ENCODE measurements at regions not wholly inside any gene's neighbourhood (a gene's known extent, or its start where the extent isn't known, plus 50 kb on each side); places are given as distances from the start of the nearest gene placed in this dataset.
"Not testable (repeated sequence)": the region's sequence is repeated elsewhere in the genome, so short reads cannot be mapped to it uniquely, and the experiment has no call there.

DNA sequence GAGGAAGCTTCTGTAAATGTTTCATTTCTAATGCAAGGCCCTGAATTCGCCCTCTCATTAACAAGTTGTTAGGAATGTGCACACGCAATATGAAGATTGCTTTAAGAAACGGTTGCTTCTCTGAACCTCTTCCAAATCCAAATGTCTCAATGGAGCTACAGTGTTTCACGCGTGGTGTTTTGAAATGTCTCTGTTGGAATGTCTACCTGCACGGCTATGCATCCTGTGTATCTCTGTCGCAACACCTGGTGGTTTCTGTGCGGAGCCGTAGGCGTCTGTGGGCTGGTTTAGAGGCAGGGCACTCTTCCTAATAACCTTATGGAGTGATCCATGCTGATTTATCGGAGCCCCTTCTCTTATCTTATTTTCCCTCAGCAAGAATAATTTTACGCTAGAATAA, 1584.2 kb upstream of the SLC10A2 start:
- Mint-ChIP-seq H3K4me3 (no peak overlapping the region), H3K36me3 (ENCODE audit: low read depth) (no peaks in the 10 kb centered on the region), H3K27me3 (no peaks in the 10 kb centered on the region), H3K9me3 (no peaks in the 10 kb centered on the region), H3K4me1 (no peaks in the 10 kb centered on the region), H3K27ac (no peak overlapping the region)
- DNase-seq = no peak
- ChIA-PET POLR2A (no interaction called here), CTCF (no interaction called here)

DNA sequence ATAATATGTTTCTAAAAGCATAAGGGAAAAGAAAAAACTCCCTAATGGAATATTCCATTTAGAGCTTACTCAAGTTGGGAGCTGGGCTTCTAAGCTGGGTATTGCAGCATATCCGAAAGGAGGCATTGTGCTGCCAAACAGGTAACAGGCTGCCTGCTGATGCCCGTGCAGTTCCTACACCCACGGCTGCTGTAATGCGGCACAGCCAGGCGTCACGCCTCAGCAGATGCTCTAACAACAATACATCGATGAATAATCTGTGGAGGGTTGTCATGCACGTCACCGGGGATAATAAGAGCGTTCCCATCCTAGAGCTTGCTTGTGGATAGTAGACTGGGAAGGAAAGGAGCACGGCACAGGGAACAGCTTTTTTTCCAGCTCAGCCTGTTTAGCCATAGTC, 1582.1 kb upstream of the SLC10A2 start:
- POLR2A ChIA-PET = no interaction called here

GRCh38 chr13:104645786-104646185, 1579.6 kb upstream of the SLC10A2 start:
- no peaks in the 10 kb centered on the region for H3K4me1 Mint-ChIP-seq
- no peaks in the 10 kb centered on the region for H3K9me3 Mint-ChIP-seq
- DNase-seq = no peak
- no peaks in the 10 kb centered on the region for H3K36me3 Mint-ChIP-seq (ENCODE audit: low read depth)
- H3K4me3 Mint-ChIP-seq = no peak overlapping the region
- H3K27ac Mint-ChIP-seq = no peak overlapping the region
- no peaks in the 10 kb centered on the region for H3K27me3 Mint-ChIP-seq
- POLR2A ChIA-PET = no interaction called here
- CTCF ChIA-PET = no interaction called here

More for the DNA sequence above, 1582.1 kb upstream of the SLC10A2 start:
- H3K27me3 Mint-ChIP-seq = no peaks in the 10 kb centered on the region
- CTCF ChIA-PET = no interaction called here
- no peak overlapping the region for H3K27ac Mint-ChIP-seq
- DNase-seq = no peak
- H3K4me1 Mint-ChIP-seq = no peaks in the 10 kb centered on the region
- H3K4me3 Mint-ChIP-seq = no peak overlapping the region
- H3K9me3 Mint-ChIP-seq = no peaks in the 10 kb centered on the region
- no peaks in the 10 kb centered on the region for H3K36me3 Mint-ChIP-seq (ENCODE audit: low read depth)

DNA sequence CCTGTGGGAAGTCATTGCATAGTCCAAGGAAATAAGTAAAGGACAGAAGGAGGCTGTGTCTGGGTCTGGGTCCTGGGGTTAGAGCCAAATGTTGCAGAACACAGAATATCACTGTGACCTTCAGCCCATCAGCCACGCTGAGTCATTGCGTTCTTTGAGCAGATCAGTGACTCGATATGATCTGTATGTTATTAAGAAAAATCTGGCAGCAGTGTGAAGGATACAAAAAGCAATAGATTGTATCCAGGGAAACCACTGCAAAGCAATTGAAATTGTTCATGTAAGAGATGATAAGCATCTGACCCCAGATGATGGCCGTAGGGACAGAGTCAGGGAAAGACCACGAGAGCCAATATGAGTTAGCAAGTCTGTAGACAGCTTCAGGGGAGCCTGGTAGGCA, 1575.1 kb upstream of the SLC10A2 start:
- ChIA-PET POLR2A (no interaction called here), CTCF (no interaction called here)

DNA sequence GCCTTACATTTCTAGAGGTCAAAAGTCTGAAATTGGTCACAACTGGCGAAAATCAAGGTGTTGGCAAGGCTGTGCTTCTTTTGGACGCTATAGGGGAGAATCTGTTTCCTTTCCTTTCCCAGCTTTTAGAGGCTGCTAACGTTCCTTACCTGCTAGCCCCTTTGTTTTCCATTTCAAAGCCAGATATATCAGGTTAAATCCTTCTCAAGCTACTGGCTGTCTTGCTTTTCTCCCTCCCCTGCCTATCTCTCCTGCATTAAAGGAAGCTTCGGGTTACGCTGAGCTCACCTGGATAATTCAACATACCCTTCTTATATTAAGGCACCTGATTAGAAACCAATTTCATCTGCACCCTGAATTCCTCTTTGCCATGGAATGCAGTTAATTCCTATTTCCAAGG, 1569.7 kb upstream of the SLC10A2 start:
- DNase-seq = no peak
- no peaks in the 10 kb centered on the region for H3K27me3 Mint-ChIP-seq
- no peaks in the 10 kb centered on the region for H3K36me3 Mint-ChIP-seq (ENCODE audit: low read depth)
- H3K4me3 Mint-ChIP-seq = no peak overlapping the region
- ChIA-PET CTCF (no interaction called here), POLR2A (no interaction called here)
- no peak overlapping the region for H3K27ac Mint-ChIP-seq
- no peaks in the 10 kb centered on the region for H3K4me1 Mint-ChIP-seq
- no peaks in the 10 kb centered on the region for H3K9me3 Mint-ChIP-seq

More for the DNA sequence above, 1575.1 kb upstream of the SLC10A2 start:
- Mint-ChIP-seq H3K9me3 (no peaks in the 10 kb centered on the region), H3K4me3 (no peak overlapping the region), H3K27me3 (no peaks in the 10 kb centered on the region), H3K36me3 (ENCODE audit: low read depth) (no peaks in the 10 kb centered on the region), H3K27ac (no peak overlapping the region), H3K4me1 (no peaks in the 10 kb centered on the region)
- DNase-seq = no peak

DNA sequence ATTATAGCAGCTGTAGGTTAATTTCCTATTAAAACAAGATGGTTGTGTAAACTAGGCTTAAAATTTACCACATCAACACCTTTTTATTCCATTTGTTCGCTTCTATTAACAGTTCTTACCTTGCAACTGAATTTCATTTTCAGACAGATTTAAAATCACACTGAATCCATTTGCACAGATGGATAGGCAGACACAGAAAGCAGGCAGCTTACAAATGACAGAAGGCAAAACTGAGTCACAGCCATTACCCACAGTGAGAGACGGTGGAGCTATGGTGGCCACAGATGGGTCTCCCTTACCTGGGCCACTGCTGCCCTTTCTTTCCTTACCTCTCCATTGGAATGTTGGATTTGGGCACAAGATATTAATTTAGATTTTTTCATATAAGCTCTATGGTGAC, 1567.8 kb upstream of the SLC10A2 start:
- no peaks in the 10 kb centered on the region for H3K36me3 Mint-ChIP-seq (ENCODE audit: low read depth)
- H3K27ac Mint-ChIP-seq = no peak overlapping the region
- no peaks in the 10 kb centered on the region for H3K4me1 Mint-ChIP-seq
- no peak for DNase-seq
- H3K9me3 Mint-ChIP-seq = no peaks in the 10 kb centered on the region
- H3K27me3 Mint-ChIP-seq = no peaks in the 10 kb centered on the region
- POLR2A ChIA-PET = no interaction called here
- CTCF ChIA-PET = no interaction called here
- no peak overlapping the region for H3K4me3 Mint-ChIP-seq

DNA sequence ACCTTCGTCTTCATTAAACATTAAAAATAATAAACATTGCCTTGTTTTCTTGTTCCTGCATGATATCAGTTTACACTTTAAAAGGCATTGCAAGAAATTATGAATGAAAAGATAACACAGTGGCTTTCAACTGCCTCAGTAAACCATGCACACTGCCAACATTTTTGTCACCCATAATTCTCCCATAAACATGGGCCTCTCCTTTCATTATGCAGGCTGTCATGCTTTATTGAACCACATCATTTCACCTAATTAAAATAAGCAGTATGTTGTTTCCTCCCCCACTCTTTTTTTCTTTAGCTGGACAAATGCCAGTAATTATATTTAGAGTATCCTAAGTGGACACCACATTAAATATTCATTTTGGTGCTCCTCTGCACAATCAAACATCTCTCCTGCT, 1566.5 kb upstream of the SLC10A2 start:
- DNase-seq = no peak
- Mint-ChIP-seq H3K27me3 (no peaks in the 10 kb centered on the region), H3K9me3 (no peaks in the 10 kb centered on the region), H3K4me3 (no peak overlapping the region), H3K27ac (no peak overlapping the region), H3K36me3 (ENCODE audit: low read depth) (no peaks in the 10 kb centered on the region), H3K4me1 (no peaks in the 10 kb centered on the region)
- CTCF ChIA-PET = no interaction called here
- POLR2A ChIA-PET = no interaction called here

GRCh38 chr13:104625201-104625600, 1559.0 kb upstream of the SLC10A2 start:
- DNase-seq = no peak
- H3K36me3 Mint-ChIP-seq (ENCODE audit: low read depth) = no peaks in the 10 kb centered on the region
- CTCF ChIA-PET = no interaction called here
- no peaks in the 10 kb centered on the region for H3K27me3 Mint-ChIP-seq
- H3K27ac Mint-ChIP-seq = no peak overlapping the region
- no peaks in the 10 kb centered on the region for H3K4me1 Mint-ChIP-seq
- peaks cover 3% of the 10 kb centered on the region for H3K9me3 Mint-ChIP-seq
- no peak overlapping the region for H3K4me3 Mint-ChIP-seq
- POLR2A ChIA-PET = no interaction called here

DNA sequence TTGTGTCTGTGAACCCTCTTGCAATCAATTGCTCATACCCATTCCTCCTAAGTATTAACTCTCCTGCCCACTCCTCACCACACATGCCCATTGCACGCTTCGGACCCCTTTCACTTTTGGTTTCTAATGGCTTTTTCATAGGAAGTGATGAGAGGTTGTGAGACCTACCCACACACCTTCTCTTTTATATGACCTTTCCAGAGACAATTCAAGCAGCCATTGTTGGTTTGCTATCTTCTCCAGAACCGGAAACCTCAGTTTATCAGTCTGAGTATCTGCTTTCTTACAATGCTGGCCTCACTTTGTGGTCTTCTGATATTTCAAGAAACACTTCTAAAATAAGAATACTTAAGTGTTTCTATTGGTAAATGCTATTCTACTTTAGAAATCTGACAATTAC, 1550.8 kb upstream of the SLC10A2 start:
- no peaks in the 10 kb centered on the region for H3K36me3 Mint-ChIP-seq (ENCODE audit: low read depth)
- no peak overlapping the region for H3K27ac Mint-ChIP-seq
- CTCF ChIA-PET = no interaction called here
- H3K9me3 Mint-ChIP-seq = peaks cover 4% of the 10 kb centered on the region
- no peak for DNase-seq
- H3K4me3 Mint-ChIP-seq = no peak overlapping the region
- H3K4me1 Mint-ChIP-seq = no peaks in the 10 kb centered on the region
- POLR2A ChIA-PET = no interaction called here
- no peaks in the 10 kb centered on the region for H3K27me3 Mint-ChIP-seq

GRCh38 chr13:104614361-104615145, 1548.3 kb upstream of the SLC10A2 start:
- Mint-ChIP-seq H3K27ac (no peak overlapping the region), H3K27me3 (no peaks in the 10 kb centered on the region), H3K4me3 (no peak overlapping the region), H3K36me3 (ENCODE audit: low read depth) (no peaks in the 10 kb centered on the region), H3K9me3 (peaks cover 4% of the 10 kb centered on the region), H3K4me1 (no peaks in the 10 kb centered on the region)
- CTCF ChIA-PET = no interaction called here
- no peak for DNase-seq
- POLR2A ChIA-PET = no interaction called here

DNA sequence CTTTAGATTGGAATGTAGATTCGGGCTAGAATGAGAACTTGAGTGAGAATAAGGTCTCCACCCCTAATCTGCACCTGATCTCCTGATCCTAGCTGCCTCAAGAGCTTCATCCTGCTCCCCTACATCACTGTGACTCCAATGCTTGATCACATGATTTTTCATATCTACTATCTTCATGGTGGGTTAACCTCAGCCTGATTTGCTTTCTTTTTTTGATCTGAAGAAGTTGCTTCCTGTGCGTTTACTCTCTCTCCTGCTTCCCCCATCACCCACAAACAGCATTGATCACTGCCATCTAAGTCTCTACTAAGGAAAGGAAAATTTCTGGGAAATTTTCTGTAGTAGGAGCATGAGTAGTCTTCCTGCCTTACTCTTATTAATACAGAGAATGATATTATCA, 1542.1 kb upstream of the SLC10A2 start:
- Mint-ChIP-seq H3K4me1 (no peaks in the 10 kb centered on the region), H3K27me3 (no peaks in the 10 kb centered on the region), H3K36me3 (ENCODE audit: low read depth) (no peaks in the 10 kb centered on the region), H3K27ac (no peak overlapping the region), H3K9me3 (no peaks in the 10 kb centered on the region), H3K4me3 (no peak overlapping the region)
- DNase-seq = no peak
- ChIA-PET CTCF (no interaction called here), POLR2A (no interaction called here)

- H3K9me3 Mint-ChIP-seq; H3K36me3 Mint-ChIP-seq (ENCODE audit: low read depth); DNase-seq; H3K4me1 Mint-ChIP-seq; H3K27ac Mint-ChIP-seq; POLR2A ChIA-PET; CTCF ChIA-PET; H3K4me3 Mint-ChIP-seq; H3K27me3 Mint-ChIP-seq: not testable (repeated sequence)
Observed at GRCh38 chr13:104605435-104605834, 1539.2 kb upstream of the SLC10A2 start.

DNA sequence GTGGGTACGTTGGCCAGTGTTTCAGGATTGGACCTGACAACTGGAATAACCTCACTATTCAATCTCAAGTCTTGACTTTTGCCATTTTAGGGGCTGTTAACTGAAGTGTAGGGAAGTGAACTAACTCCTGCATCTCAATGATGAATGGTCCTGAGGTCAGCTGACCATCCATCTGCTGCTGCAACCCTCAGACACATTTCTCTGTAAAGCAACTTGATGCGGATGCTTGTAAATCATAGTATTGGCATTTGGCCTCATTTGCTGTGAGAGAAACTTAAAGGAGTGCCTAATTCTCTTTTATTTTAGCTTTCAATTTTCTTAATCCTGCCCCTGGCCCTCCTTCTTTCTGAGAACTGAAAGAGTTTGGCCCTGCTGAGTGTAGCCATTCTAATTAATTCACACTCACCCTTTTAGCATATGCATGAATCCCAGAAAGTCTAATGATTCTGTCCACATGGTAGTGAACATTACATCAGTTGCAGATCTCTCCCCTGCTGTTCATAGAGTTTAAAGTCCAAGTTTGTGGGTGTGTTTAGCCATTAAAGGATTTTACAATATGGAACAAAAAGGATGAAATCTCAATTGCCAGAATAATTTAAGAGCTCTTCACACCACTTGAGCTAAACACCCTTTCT, 1531.4 kb upstream of the SLC10A2 start:
- Mint-ChIP-seq H3K9me3 (no peaks in the 10 kb centered on the region), H3K36me3 (ENCODE audit: low read depth) (no peaks in the 10 kb centered on the region), H3K4me1 (no peaks in the 10 kb centered on the region), H3K27ac (no peak overlapping the region), H3K4me3 (no peak overlapping the region), H3K27me3 (no peaks in the 10 kb centered on the region)
- ChIA-PET CTCF (no interaction called here), POLR2A (no interaction called here)
- no peak for DNase-seq

DNA sequence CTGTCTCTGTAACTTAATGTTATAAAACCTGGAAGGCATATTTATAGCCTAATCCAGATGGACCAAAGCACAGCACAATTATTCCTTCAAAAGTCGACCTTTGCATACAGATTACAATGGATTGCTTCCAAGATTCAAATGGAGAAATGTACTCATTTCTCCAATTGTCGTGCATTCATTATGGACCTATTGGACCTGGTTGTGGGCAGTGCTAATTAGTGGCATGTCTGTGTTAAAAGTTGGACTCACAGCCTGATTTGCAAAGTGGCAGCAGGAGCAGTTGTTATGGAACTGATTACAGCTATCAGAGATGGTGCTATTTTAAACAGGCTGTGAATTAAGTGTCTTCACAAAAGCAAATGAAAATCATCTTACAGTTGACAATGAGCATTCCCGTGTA, 1529.3 kb upstream of the SLC10A2 start:
- no peaks in the 10 kb centered on the region for H3K9me3 Mint-ChIP-seq
- CTCF ChIA-PET = no interaction called here
- no peaks in the 10 kb centered on the region for H3K36me3 Mint-ChIP-seq (ENCODE audit: low read depth)
- H3K27me3 Mint-ChIP-seq = no peaks in the 10 kb centered on the region
- no peak overlapping the region for H3K27ac Mint-ChIP-seq
- H3K4me1 Mint-ChIP-seq = no peaks in the 10 kb centered on the region
- DNase-seq = no peak
- POLR2A ChIA-PET = no interaction called here
- H3K4me3 Mint-ChIP-seq = no peak overlapping the region
